ENCODE measurements at regions not wholly inside any gene's neighbourhood (a gene's known extent, or its start where the extent isn't known, plus 50 kb on each side); places are given as distances from the start of the nearest gene placed in this dataset.

- Histone ChIP-seq H3K27ac (no peak overlapping the region), H3K4me3 (ENCODE audit: low read depth, low read length) (no peak overlapping the region), H3K27me3 (ENCODE audit: insufficient read depth, low read depth, severe bottlenecking) (no peaks in the 10 kb centered on the region), H3K9me3 (ENCODE audit: severe bottlenecking) (no peaks in the 10 kb centered on the region), H3K36me3 (no peaks in the 10 kb centered on the region)
- TF ChIP-seq CTCF (IDR thresholded peaks at IDR 0.05; ENCODE audit: low read depth, low read length) = peak; percentile 47; the same call in 1 of the 2 replicates
- DNase-seq = no peak
Observed at GRCh38 chr1:30353637-30354036, 369.7 kb downstream of the MATN1 start.

GRCh38 chr1:30348147-30348546 is 375.2 kb downstream of the MATN1 start:
- Histone ChIP-seq H3K9me3 (ENCODE audit: severe bottlenecking) (no peaks in the 10 kb centered on the region), H3K4me3 (ENCODE audit: low read depth, low read length) (no peak overlapping the region), H3K36me3 (no peaks in the 10 kb centered on the region), H3K27ac (no peak overlapping the region), H3K27me3 (ENCODE audit: insufficient read depth, low read depth, severe bottlenecking) (no peaks in the 10 kb centered on the region)
- no peak for DNase-seq
- TF ChIP-seq CTCF (IDR thresholded peaks at IDR 0.05; ENCODE audit: low read depth, low read length) = no peak

- H3K27me3 ChIP-seq (ENCODE audit: insufficient read depth, low read depth, severe bottlenecking) = no peaks in the 10 kb centered on the region
- no peak for TF ChIP-seq CTCF (IDR thresholded peaks at IDR 0.05; ENCODE audit: low read depth, low read length)
- H3K27ac ChIP-seq = no peak overlapping the region
- H3K4me3 ChIP-seq (ENCODE audit: low read depth, low read length) = no peak overlapping the region
- DNase-seq = no peak
- H3K36me3 ChIP-seq = no peaks in the 10 kb centered on the region
- no peaks in the 10 kb centered on the region for H3K9me3 ChIP-seq (ENCODE audit: severe bottlenecking)
Observed at GRCh38 chr1:30345491-30346130, 377.8 kb downstream of the MATN1 start.

- Histone ChIP-seq H3K36me3 (no peaks in the 10 kb centered on the region), H3K9me3 (ENCODE audit: severe bottlenecking) (no peaks in the 10 kb centered on the region), H3K4me3 (ENCODE audit: low read depth, low read length) (no peak overlapping the region), H3K27ac (no peak overlapping the region), H3K27me3 (ENCODE audit: insufficient read depth, low read depth, severe bottlenecking) (no peaks in the 10 kb centered on the region)
- DNase-seq = no peak
- TF ChIP-seq CTCF (IDR thresholded peaks at IDR 0.05; ENCODE audit: low read depth, low read length) = no peak
Observed at GRCh38 chr1:30343562-30343961, 379.8 kb downstream of the MATN1 start.

- Histone ChIP-seq H3K9me3 (ENCODE audit: severe bottlenecking) (no peaks in the 10 kb centered on the region), H3K4me3 (ENCODE audit: low read depth, low read length) (no peak overlapping the region), H3K27me3 (ENCODE audit: insufficient read depth, low read depth, severe bottlenecking) (no peaks in the 10 kb centered on the region), H3K27ac (no peak overlapping the region), H3K36me3 (no peaks in the 10 kb centered on the region)
- no peak for DNase-seq
- TF ChIP-seq CTCF (IDR thresholded peaks at IDR 0.05; ENCODE audit: low read depth, low read length) = no peak
Observed at GRCh38 chr1:30342535-30343141, 380.7 kb downstream of the MATN1 start.

- Histone ChIP-seq H3K27ac (no peak overlapping the region), H3K27me3 (ENCODE audit: insufficient read depth, low read depth, severe bottlenecking) (no peaks in the 10 kb centered on the region), H3K9me3 (ENCODE audit: severe bottlenecking) (no peaks in the 10 kb centered on the region), H3K36me3 (no peaks in the 10 kb centered on the region), H3K4me3 (ENCODE audit: low read depth, low read length) (no peak overlapping the region)
- 0 out of 2 replicates have a peak, but pooled peaks have one; percentile 26 for TF ChIP-seq CTCF (IDR thresholded peaks at IDR 0.05; ENCODE audit: low read depth, low read length)
- DNase-seq = no peak
Observed at GRCh38 chr1:30340934-30341333, 382.5 kb downstream of the MATN1 start.
